Colonic mucosa (tissue), 4 donors: ENCODE measurements at regions not wholly inside any gene's neighbourhood (a gene's known extent, or its start where the extent isn't known, plus 50 kb on each side); places are given as distances from the start of the nearest gene placed in this dataset.

ENCODE experiments used
- DNase-seq: peaks from one replicate; pipeline ENCODE4 v3.0.0-alpha.2; 2020
- H3K27ac ChIP-seq: fragments of 200-600 bp; one replicate; pipeline ENCODE4 v1.8.0; 2021
- H3K27me3 ChIP-seq: fragments of 200-600 bp; one replicate; pipeline ENCODE4 v1.8.0; 2021
- H3K36me3 ChIP-seq: fragments of 200-600 bp; one replicate; pipeline ENCODE4 v1.8.0; 2021
- H3K4me1 ChIP-seq: fragments of 200-600 bp; one replicate; pipeline ENCODE4 v1.8.0; 2021; ENCODE audit warnings: mild to moderate bottlenecking
- H3K4me3 ChIP-seq: fragments of 200-600 bp; one replicate; pipeline ENCODE4 v1.8.0; 2021
- H3K9ac ChIP-seq, 2 donors: one replicate each; pipeline ENCODE4 v1.7.0; 2013; ENCODE audit warnings: control low read depth in 2 of 2, low read depth in 2 of 2, low read length in 2 of 2
- H3K9me3 ChIP-seq: fragments of 200-600 bp; one replicate; pipeline ENCODE4 v1.8.0; 2021
- intact Hi-C: fragments of 100-400 bp; cut with DNase I; formaldehyde crosslinking; loops from one replicate; pipeline ENCODE4 v1.14.1; 2022
- TF ChIP-seq, protein P1 (sequence below): fragments of 200-600 bp; IDR thresholded peaks from one replicate; pipeline ENCODE4 v1.8.0; 2022; ENCODE audit warnings: antibody characterized with exemption, mild to moderate bottlenecking
- donor health status: healthy.
- donor health status: DM: no; HTN: no; CAD: no.
- donor health status: DM: no; HTN: no; CAD: no.

DNA sequence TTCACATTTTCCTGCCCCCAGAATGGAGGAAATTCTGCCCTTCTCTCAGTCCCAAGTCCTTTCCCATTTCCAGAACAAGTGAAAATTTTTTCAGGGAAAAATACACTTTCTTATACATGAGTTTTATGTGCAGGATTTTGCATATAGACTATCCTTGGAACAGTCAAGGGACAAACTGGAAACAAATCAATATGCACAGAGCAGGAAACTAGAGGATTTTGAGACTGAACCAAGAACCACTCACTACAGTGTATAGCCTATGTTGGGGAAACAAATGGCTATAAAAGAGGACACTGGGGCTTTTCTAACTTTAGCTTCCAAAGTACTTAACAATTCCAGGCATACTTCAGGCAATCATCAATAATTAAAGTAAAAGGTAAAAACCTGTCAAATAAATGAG is 1036.1 kb upstream of the ARRDC3 start:
- Histone ChIP-seq H3K4me1 (no peaks in the 10 kb centered on the region), H3K27me3 (no peaks in the 10 kb centered on the region), H3K36me3 (no peaks in the 10 kb centered on the region), H3K4me3 (no peak overlapping the region), H3K27ac (no peak overlapping the region), H3K9me3 (no peaks in the 10 kb centered on the region), H3K9ac (no peak overlapping the region)
- no peak for DNase-seq
- TF ChIP-seq, protein P1, sequence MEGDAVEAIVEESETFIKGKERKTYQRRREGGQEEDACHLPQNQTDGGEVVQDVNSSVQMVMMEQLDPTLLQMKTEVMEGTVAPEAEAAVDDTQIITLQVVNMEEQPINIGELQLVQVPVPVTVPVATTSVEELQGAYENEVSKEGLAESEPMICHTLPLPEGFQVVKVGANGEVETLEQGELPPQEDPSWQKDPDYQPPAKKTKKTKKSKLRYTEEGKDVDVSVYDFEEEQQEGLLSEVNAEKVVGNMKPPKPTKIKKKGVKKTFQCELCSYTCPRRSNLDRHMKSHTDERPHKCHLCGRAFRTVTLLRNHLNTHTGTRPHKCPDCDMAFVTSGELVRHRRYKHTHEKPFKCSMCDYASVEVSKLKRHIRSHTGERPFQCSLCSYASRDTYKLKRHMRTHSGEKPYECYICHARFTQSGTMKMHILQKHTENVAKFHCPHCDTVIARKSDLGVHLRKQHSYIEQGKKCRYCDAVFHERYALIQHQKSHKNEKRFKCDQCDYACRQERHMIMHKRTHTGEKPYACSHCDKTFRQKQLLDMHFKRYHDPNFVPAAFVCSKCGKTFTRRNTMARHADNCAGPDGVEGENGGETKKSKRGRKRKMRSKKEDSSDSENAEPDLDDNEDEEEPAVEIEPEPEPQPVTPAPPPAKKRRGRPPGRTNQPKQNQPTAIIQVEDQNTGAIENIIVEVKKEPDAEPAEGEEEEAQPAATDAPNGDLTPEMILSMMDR = no peak
- intact Hi-C loops = no loop called here

DNA sequence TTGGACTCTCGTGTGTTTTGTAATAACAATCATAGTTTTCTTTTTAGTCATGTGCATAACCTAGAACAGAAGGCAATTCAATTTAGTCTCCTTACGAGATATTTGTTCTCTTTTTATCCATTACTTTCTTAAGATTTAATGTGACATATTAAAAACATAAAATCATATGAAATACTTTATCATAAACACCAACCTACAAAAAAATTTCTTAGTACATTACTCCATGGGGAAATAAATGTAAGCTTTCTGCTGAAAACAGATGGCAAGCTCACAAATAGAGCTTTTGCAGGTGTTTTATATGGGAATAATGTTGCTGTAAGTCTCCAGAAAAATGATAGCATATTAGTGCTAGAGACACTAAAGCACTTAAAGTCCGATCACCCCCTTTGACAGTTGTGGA is 1035.2 kb upstream of the ARRDC3 start:
- Histone ChIP-seq H3K4me3 (no peak overlapping the region), H3K9ac (no peak overlapping the region), H3K27me3 (no peaks in the 10 kb centered on the region), H3K27ac (no peak overlapping the region), H3K4me1 (no peaks in the 10 kb centered on the region), H3K9me3 (no peaks in the 10 kb centered on the region), H3K36me3 (no peaks in the 10 kb centered on the region)
- intact Hi-C loops = no loop called here
- TF ChIP-seq, protein P1 = no peak
- DNase-seq = no peak

DNA sequence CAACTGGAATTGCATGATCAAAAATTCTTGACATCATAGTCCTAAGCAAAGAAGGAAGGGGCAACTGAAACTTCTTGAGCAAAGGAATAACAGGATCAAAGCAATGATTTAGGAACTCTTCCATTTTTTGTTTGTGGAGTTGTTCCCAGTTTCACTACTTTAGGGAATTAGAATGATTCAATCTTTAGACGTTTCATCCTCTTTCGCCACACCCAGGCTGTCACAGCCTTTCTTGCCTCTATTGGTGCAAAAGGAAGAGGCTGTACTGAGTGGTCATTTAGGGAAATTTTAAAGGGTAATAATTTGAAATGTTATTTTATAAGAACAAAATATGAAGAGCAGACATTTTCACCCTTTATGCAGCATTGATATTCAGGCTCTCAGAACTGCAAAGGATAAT is 1026.0 kb upstream of the ARRDC3 start:
- Histone ChIP-seq H3K36me3 (no peaks in the 10 kb centered on the region), H3K9me3 (no peaks in the 10 kb centered on the region), H3K4me3 (no peak overlapping the region), H3K9ac (no peak overlapping the region), H3K4me1 (no peaks in the 10 kb centered on the region), H3K27ac (no peak overlapping the region), H3K27me3 (no peaks in the 10 kb centered on the region)
- DNase-seq = no peak
- TF ChIP-seq, protein P1 = no peak
- intact Hi-C loops = no loop called here

DNA sequence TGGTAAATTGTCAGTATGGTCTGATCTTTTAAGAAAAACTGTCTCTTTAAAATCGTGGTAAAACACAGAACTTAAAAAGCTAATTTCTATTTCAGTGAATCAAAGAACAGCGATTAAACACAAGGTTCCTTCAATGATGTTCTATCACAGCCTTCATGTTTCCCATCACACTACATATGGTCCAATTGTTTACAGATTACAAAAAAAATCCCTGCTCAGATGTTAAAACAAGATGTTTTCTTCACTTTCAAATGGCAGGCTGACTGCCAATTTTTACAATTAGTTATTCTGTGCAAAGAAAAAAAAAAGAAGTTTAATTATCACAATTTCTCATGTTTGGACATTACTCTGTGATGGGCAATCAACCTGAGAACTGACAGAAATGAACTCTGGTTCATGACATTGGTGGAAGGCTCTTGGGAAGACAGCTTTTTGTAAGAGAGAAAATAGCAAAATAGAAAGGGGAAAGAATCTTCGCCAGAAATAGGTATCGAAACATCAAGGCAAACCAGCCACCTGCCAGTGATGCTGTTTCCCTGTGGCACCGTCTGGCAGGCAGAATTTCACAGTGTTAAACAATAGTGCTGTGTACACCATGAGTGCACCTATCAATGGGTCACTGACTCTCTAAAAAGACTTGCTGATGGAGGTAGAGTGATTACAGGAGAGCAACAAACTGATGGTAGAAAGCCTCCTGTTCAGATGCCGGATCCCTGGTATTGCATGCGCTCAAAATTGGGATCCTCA is 1020.0 kb upstream of the ARRDC3 start:
- H3K36me3 ChIP-seq = no peaks in the 10 kb centered on the region
- no peaks in the 10 kb centered on the region for H3K27me3 ChIP-seq
- intact Hi-C loops = no loop called here
- no peak for DNase-seq
- H3K4me1 ChIP-seq = no peaks in the 10 kb centered on the region
- no peaks in the 10 kb centered on the region for H3K9me3 ChIP-seq
- no peak overlapping the region for H3K9ac ChIP-seq
- H3K27ac ChIP-seq = no peak overlapping the region
- H3K4me3 ChIP-seq = no peak overlapping the region
- TF ChIP-seq, protein P1 = no peak

DNA sequence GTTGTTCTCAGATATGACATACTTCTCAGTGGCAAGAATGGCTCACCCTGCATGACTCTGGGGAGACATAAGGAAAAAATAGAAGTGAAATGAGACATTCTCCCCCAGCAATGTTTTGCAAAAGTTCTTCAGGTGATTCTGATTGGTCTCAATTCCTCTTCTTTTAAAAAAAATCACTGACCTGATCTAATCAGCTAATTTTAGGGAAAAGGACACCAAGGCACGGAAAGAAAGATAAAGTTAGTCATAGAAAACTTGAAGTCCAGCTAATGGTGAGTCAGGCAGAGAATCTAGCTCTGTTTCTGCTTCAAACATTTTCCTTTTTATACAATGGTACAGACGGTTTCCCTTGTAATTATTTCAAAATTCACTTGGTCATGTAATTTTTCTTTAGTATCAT is 1018.9 kb upstream of the ARRDC3 start:
- Histone ChIP-seq H3K27me3 (no peaks in the 10 kb centered on the region), H3K4me1 (no peaks in the 10 kb centered on the region), H3K4me3 (no peak overlapping the region), H3K9ac (no peak overlapping the region), H3K9me3 (no peaks in the 10 kb centered on the region), H3K36me3 (no peaks in the 10 kb centered on the region), H3K27ac (no peak overlapping the region)
- DNase-seq = no peak
- TF ChIP-seq, protein P1 = no peak
- intact Hi-C loops = no loop called here
